A549 (cell line): ENCODE measurements at regions not wholly inside any gene's neighbourhood (a gene's known extent, or its start where the extent isn't known, plus 50 kb on each side); places are given as distances from the start of the nearest gene placed in this dataset.

Source experiments
- ATAC-seq, 2 experiments: fragments of 200-7000 bp in 1 of 2; fragments of >200 bp in 1 of 2; cut with Nextera tagmentation in 1 of 2; cut with Tn5 transposase in 1 of 2; 3 replicates each; pipeline versions ENCODE4 v1.8.0 to v1.9.1; 2018 to 2020; ENCODE audit warnings: mild to moderate bottlenecking in 1 of 2, moderate library complexity in 1 of 2
- CTCF ChIA-PET: fragments of 300-600 bp; sonication (Branson Sonifier 250); formaldehyde crosslinking; extraction: SDS; loops from one replicate; lab custom pipeline; 2021; ENCODE audit warnings: antibody characterized with exemption, inconsistent platforms; lab: Yijun Ruan, JAX
- POLR2A ChIA-PET: fragments of 350-600 bp; formaldehyde crosslinking; extraction: SDS; loops from one replicate; lab custom pipeline; 2021; ENCODE audit warnings: antibody characterized with exemption, inconsistent platforms; lab: Yijun Ruan, JAX
- DNase-seq, 2 experiments: peaks; one replicate each; pipeline versions ENCODE4 v3.0.0 to v3.0.0-alpha.2; 2011 to 2016; ENCODE audit warnings: low read depth in 1 of 2, low spot score in 1 of 2
- FAIRE-seq: peaks from 2 replicates; lab custom pipeline; 2011; peaks lifted over from hg19 to GRCh38; lab: Jason Lieb, UNC
- H3K27ac ChIP-seq, 2 experiments: fragments of >200 bp; sonication (Bioruptor Twin); formaldehyde crosslinking; 3 replicates each; pipeline ENCODE4 v1.5.1; 2016 to 2017
- H3K4me1 ChIP-seq: fragments of >200 bp; sonication (Bioruptor Twin); formaldehyde crosslinking; 3 replicates; pipeline ENCODE4 v1.6.1; 2016
- H3K4me2 ChIP-seq: fragments of >200 bp; sonication (Bioruptor Twin); formaldehyde crosslinking; 3 replicates; pipeline ENCODE4 v1.6.1; 2016
- H3K4me3 ChIP-seq: fragments of >200 bp; sonication (Bioruptor Twin); formaldehyde crosslinking; 3 replicates; pipeline ENCODE4 v1.5.1; 2016
- H3K9me3 ChIP-seq: fragments of >200 bp; sonication (Bioruptor Twin); formaldehyde crosslinking; 3 replicates; pipeline ENCODE4 v1.6.1; 2016
- CEBPB ChIP-seq, 2 experiments: fragments of >200 bp in 1 of 2; sonication (Bioruptor Twin) in 1 of 2; formaldehyde crosslinking in 1 of 2; IDR thresholded peaks; 2 replicates each; pipeline ENCODE4 v1.6.1; 2012 to 2016
- EHMT2 ChIP-seq: fragments of 200-600 bp; sonication (generic); IDR thresholded peaks from 2 replicates; pipeline ENCODE4 v1.6.1; 2016; ENCODE audit warnings: antibody characterized with exemption, low read depth, mild to moderate bottlenecking, moderate library complexity
- EP300 ChIP-seq, 2 experiments: fragments of >200 bp; sonication (Bioruptor Twin); formaldehyde crosslinking; IDR thresholded peaks; 2 replicates in 1 of 2; 3 replicates in 1 of 2; pipeline ENCODE4 v1.6.1; 2016 to 2017
- ESRRA ChIP-seq: fragments of 150-350 bp; IDR thresholded peaks from 2 replicates; pipeline ENCODE4 v1.6.1; 2014; ENCODE audit warnings: mild to moderate bottlenecking, low read length, borderline replicate concordance
- FOSB ChIP-seq: fragments of 250-450 bp; sonication (Bioruptor Pico); IDR thresholded peaks from 2 replicates; pipeline ENCODE4 v1.5.0; 2020; ENCODE audit warnings: mild to moderate bottlenecking, moderate library complexity
- FOSL2 ChIP-seq, 2 experiments: fragments of 450-650 bp in 1 of 2; fragments of >200 bp in 1 of 2; sonication (Bioruptor Twin) in 1 of 2; formaldehyde crosslinking; IDR thresholded peaks; 2 replicates each; pipeline versions ENCODE4 v1.5.0 to v1.6.1; 2016 to 2020; ENCODE audit warnings: mild to moderate bottlenecking in 1 of 2, moderate library complexity in 1 of 2
- GATA3 ChIP-seq: IDR thresholded peaks from 2 replicates; pipeline ENCODE4 v1.6.1; 2012; ENCODE audit warnings: borderline replicate concordance
- HEYL ChIP-seq: fragments of 250-450 bp; sonication (Bioruptor Pico); IDR thresholded peaks from 2 replicates; pipeline ENCODE4 v1.8.0; 2021; ENCODE audit warnings: mild to moderate bottlenecking, moderate library complexity
- HOXB13 ChIP-seq: fragments of 250-450 bp; sonication (Bioruptor Pico); IDR thresholded peaks from 2 replicates; pipeline ENCODE4 v1.5.0; 2020; ENCODE audit warnings: low read depth, mild to moderate bottlenecking, moderate library complexity
- HOXB5 ChIP-seq: fragments of 250-450 bp; sonication (Bioruptor Pico); IDR thresholded peaks from 2 replicates; pipeline ENCODE4 v1.5.0; 2020; ENCODE audit warnings: mild to moderate bottlenecking, moderate library complexity
- JUNB ChIP-seq: fragments of >200 bp; sonication (Bioruptor Twin); formaldehyde crosslinking; IDR thresholded peaks from 2 replicates; pipeline ENCODE4 v1.6.1; 2016
- KDM1A ChIP-seq: fragments of 200-600 bp; sonication (generic); IDR thresholded peaks from 2 replicates; pipeline ENCODE4 v1.6.1; 2016; ENCODE audit warnings: low read depth, mild to moderate bottlenecking
- NPAS2 ChIP-seq: fragments of 250-450 bp; sonication (Bioruptor Pico); IDR thresholded peaks from 2 replicates; pipeline ENCODE4 v1.8.0; 2022; ENCODE audit warnings: mild to moderate bottlenecking, moderate library complexity, borderline replicate concordance
- NR3C1 ChIP-seq: fragments of >200 bp; sonication (Bioruptor Twin); formaldehyde crosslinking; IDR thresholded peaks from 3 replicates; pipeline ENCODE4 v1.6.1; 2017
- POLR2AphosphoS2 ChIP-seq: conservative IDR thresholded peaks from 2 replicates; pipeline ENCODE4 v1.6.1; 2012; ENCODE audit warnings: low read length, improper control_type of control experiment, inconsistent platforms
- RAD21 ChIP-seq, 2 experiments: fragments of >200 bp in 1 of 2; sonication (Bioruptor Twin) in 1 of 2; formaldehyde crosslinking in 1 of 2; IDR thresholded peaks in 1 of 2; conservative IDR thresholded peaks in 1 of 2; 2 replicates in 1 of 2; 3 replicates in 1 of 2; pipeline ENCODE4 v1.6.1; 2012 to 2018; ENCODE audit warnings: inconsistent platforms in 1 of 2
- RARB ChIP-seq: fragments of 250-450 bp; sonication (Bioruptor Pico); IDR thresholded peaks from 2 replicates; pipeline ENCODE4 v1.8.0; 2021; ENCODE audit warnings: mild to moderate bottlenecking, moderate library complexity
- SMC3 ChIP-seq: fragments of >200 bp; sonication (Bioruptor Twin); formaldehyde crosslinking; IDR thresholded peaks from 3 replicates; pipeline ENCODE4 v1.6.1; 2018; ENCODE audit warnings: inconsistent platforms
- SREBF2 ChIP-seq: fragments of 450-650 bp; IDR thresholded peaks from 2 replicates; pipeline ENCODE4 v1.6.1; 2014; ENCODE audit warnings: mild to moderate bottlenecking, moderate library complexity
- TP53 ChIP-seq: fragments of 250-450 bp; sonication (Bioruptor Pico); IDR thresholded peaks from 2 replicates; pipeline ENCODE4 v1.5.0; 2021; ENCODE audit warnings: mild to moderate bottlenecking, moderate library complexity
- ZFP36 ChIP-seq: fragments of 450-650 bp; IDR thresholded peaks from 2 replicates; pipeline ENCODE4 v1.6.1; 2014; ENCODE audit warnings: borderline replicate concordance; ENCODE audit not compliant: partially characterized antibody
- ZSCAN20 ChIP-seq: fragments of 250-450 bp; sonication (Bioruptor Pico); IDR thresholded peaks from 2 replicates; pipeline ENCODE4 v1.8.0; 2022; ENCODE audit warnings: mild to moderate bottlenecking, moderate library complexity
- WGBS: methylation state at CpG from one replicate; pipeline ENCODE4 v1.1.6; 2017; ENCODE audit errors: missing lambda C conversion rate; 5-methylcytosine and 5-hydroxymethylcytosine counted together
- TF ChIP-seq, protein P1 (sequence below): fragments of 450-650 bp; IDR thresholded peaks from 2 replicates; pipeline ENCODE4 v1.6.1; 2014; ENCODE audit warnings: antibody characterized with exemption
- TF ChIP-seq, protein P2 (sequence below): IDR thresholded peaks from 2 replicates; pipeline ENCODE4 v1.6.1; 2012
- TF ChIP-seq, protein P3 (sequence below): fragments of >200 bp; sonication (Bioruptor Twin); formaldehyde crosslinking; IDR thresholded peaks from 3 replicates; pipeline ENCODE4 v1.6.1; 2016
- TF ChIP-seq, protein P4 (sequence below): IDR thresholded peaks from 2 replicates; pipeline ENCODE4 v1.6.1; 2012
- TF ChIP-seq, protein P5 (sequence below): fragments of 150-350 bp; IDR thresholded peaks from 2 replicates; pipeline ENCODE4 v1.6.1; 2014; ENCODE audit warnings: low read depth, mild to moderate bottlenecking, low read length
- TF ChIP-seq, protein P6 (sequence below): fragments of 250-450 bp; sonication (Bioruptor Pico); IDR thresholded peaks from 2 replicates; pipeline ENCODE4 v1.5.0; 2020; ENCODE audit warnings: low read depth, mild to moderate bottlenecking, moderate library complexity

DNA sequence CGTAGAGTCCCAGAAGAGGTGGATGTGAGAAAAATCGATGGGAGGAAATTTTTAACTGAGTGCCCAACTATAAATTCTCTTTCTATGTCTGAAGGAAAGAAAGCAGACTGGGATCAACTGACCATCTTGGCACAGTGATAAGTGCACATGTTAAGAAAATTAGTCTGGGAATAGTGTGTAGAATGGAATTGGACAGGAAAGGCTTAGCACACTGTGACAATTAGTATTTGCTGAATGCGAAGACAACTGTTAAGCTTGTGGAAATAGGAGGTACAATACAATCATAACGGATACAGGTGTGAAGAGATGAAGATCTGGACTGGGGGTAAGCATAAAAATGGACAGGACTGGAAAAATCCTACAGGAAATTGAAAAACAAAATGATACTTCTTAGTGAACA, 114.3 kb downstream of the FAM50B start (continued):
- TF ChIP-seq, protein P1, sequence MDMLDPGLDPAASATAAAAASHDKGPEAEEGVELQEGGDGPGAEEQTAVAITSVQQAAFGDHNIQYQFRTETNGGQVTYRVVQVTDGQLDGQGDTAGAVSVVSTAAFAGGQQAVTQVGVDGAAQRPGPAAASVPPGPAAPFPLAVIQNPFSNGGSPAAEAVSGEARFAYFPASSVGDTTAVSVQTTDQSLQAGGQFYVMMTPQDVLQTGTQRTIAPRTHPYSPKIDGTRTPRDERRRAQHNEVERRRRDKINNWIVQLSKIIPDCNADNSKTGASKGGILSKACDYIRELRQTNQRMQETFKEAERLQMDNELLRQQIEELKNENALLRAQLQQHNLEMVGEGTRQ = no peak
- TF ChIP-seq HEYL (CRISPR knock-in tag) = no peak
- TF ChIP-seq, protein P2, sequence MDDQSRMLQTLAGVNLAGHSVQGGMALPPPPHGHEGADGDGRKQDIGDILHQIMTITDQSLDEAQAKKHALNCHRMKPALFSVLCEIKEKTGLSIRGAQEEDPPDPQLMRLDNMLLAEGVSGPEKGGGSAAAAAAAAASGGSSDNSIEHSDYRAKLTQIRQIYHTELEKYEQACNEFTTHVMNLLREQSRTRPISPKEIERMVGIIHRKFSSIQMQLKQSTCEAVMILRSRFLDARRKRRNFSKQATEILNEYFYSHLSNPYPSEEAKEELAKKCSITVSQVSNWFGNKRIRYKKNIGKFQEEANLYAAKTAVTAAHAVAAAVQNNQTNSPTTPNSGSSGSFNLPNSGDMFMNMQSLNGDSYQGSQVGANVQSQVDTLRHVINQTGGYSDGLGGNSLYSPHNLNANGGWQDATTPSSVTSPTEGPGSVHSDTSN = no peak
- no peak for TF ChIP-seq RARB (CRISPR knock-in tag)

DNA sequence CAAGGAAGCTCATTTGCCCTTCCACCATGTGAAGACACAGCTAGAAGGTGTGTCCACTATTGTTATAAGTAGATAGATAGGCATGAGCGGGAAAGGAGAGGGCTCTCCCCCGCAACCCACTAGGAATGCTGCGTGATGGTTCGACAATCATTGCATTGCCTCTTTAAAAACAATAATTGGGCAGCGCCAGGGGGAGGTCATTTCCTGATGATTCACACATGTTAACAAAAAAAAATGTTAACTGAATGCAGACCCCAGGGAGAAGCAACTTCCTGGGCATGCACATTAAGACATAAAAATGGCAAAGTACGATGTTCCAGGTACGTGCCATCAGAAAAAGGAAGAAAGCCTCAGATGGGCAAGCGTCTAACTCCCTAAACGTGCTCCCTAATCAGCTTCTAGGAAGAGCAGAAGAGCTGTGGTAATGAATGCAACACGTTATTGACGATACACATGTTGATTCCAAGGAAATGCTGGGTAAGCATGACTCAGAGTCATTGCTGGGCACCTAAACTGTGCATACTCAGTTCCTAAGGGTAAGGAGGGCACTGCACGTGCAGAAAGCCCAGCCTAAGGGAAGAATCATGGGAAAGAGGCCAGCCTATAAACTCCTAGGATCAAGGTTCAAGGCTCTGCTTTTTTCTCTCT, 113.7 kb downstream of the FAM217A start:
- no peaks in the 10 kb centered on the region for H3K9me3 ChIP-seq
- TF ChIP-seq EHMT2 = no peak
- no peak for TF ChIP-seq FOSL2 (IDR thresholded peaks at IDR 0.05)
- TF ChIP-seq FOSL2 (CRISPR knock-in tag; IDR thresholded peaks at IDR 0.05) = no peak
- no peak for TF ChIP-seq POLR2AphosphoS2
- no peak for TF ChIP-seq NPAS2 (CRISPR knock-in tag)
- TF ChIP-seq CEBPB (IDR thresholded peaks at IDR 0.05) = no peak
- no peak for TF ChIP-seq SMC3
- TF ChIP-seq JUNB = no peak
- no peak for TF ChIP-seq ZSCAN20 (CRISPR knock-in tag)
- TF ChIP-seq ESRRA = no peak
- TF ChIP-seq, protein P3, sequence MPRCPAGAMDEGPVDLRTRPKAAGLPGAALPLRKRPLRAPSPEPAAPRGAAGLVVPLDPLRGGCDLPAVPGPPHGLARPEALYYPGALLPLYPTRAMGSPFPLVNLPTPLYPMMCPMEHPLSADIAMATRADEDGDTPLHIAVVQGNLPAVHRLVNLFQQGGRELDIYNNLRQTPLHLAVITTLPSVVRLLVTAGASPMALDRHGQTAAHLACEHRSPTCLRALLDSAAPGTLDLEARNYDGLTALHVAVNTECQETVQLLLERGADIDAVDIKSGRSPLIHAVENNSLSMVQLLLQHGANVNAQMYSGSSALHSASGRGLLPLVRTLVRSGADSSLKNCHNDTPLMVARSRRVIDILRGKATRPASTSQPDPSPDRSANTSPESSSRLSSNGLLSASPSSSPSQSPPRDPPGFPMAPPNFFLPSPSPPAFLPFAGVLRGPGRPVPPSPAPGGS = no peak
- TF ChIP-seq EP300 (IDR thresholded peaks at IDR 0.05) = no peak
- TF ChIP-seq KDM1A = no peak
- ChIA-PET POLR2A (no interaction called here), CTCF (interaction anchor here (0.7 to 1.7 kb wide), 2 partner anchors 13 to 25 kb away, joined by 3 to 6 read pairs; no protein-coding TSS in a partner anchor)
- DNase-seq = no peak
- no peak overlapping the region for H3K4me2 ChIP-seq
- peaks cover 8% of the 10 kb centered on the region; the same call in 2 of the 3 replicates for H3K4me1 ChIP-seq
- ATAC-seq = no peak
- H3K27ac ChIP-seq = no peak overlapping the region
- no peak overlapping the region for H3K4me3 ChIP-seq
- no peak for FAIRE-seq
- WGBS = 75% methylated on average over 12 of the region's 12 CpGs

DNA sequence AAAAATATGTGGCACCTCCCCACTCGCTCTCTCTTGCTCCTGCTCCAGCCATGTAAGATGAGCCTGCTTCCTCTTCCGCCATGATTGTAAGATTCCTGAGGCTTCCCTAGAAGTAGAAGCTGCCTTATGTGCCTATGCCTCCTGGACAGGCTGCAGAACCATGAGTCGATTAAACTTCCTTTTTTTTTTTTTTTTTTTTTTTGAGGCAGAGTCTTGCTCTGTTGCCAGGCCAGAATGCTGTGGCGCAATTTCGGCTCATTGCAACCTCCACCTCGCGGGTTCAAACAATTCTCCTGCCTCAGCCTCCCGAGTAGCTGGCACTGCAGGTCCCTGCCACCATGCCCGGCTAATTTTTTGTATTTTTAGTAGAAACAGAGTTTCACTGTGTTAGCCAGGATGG, 112.5 kb downstream of the FAM217A start:
- Histone ChIP-seq H3K4me1 (peaks cover 8% of the 10 kb centered on the region; the same call in 2 of the 3 replicates), H3K4me3 (no peak overlapping the region), H3K4me2 (no peak overlapping the region), H3K9me3 (no peaks in the 10 kb centered on the region), H3K27ac (no peak overlapping the region)
- ChIA-PET POLR2A (no interaction called here), CTCF (interaction anchor here (1.9 kb wide), 1 partner anchor 12 kb away, joined by 5 read pairs; no protein-coding TSS in a partner anchor)
- no peak for ATAC-seq
- FAIRE-seq = no peak
- no peak for TF ChIP-seq HOXB13 (CRISPR knock-in tag)
- no peak for DNase-seq
- WGBS = 89% methylated on average over 9 of the region's 9 CpGs

DNA sequence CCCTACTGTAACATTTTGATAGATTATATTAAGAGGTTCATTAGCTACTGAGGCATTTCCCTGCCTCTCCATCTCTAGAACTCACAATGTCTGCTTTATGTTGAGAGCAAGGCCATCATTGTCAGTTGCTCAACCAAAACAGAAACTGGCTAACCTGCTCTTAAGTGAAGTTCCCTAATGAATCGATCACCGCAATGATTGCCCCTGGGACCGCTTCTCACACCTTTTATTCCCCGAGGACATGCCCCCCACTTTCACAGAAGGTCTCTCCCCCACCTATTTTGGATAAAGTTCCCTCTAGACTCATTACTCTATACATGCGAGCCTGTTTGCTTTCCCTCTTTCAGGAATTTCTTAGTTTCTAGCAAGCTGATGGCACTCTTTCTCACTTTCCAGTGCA, 108.8 kb downstream of the FAM217A start:
- CTCF ChIA-PET = interaction anchor here (1.5 to 1.7 kb wide), 2 partner anchors 8 to 221 kb away, joined by 3 to 9 read pairs; no protein-coding TSS in a partner anchor
- WGBS = 86% methylated on average over 5 of the region's 5 CpGs
- TF ChIP-seq, protein P4, sequence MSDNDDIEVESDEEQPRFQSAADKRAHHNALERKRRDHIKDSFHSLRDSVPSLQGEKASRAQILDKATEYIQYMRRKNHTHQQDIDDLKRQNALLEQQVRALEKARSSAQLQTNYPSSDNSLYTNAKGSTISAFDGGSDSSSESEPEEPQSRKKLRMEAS = no peak
- TF ChIP-seq NR3C1 (no peak), TP53 (CRISPR knock-in tag) (no peak), GATA3 (no peak), RAD21 (conservative IDR thresholded peaks at IDR 0.05 in 1 of 2, IDR thresholded peaks at IDR 0.05 in 1 of 2) (no peak), EHMT2 (no peak), HOXB5 (no peak), SMC3 (no peak), FOSB (CRISPR knock-in tag) (no peak), ZFP36 (no peak), EP300 (IDR thresholded peaks at IDR 0.05) (no peak), SREBF2 (no peak), HOXB13 (CRISPR knock-in tag) (no peak)
- TF ChIP-seq, protein P5, sequence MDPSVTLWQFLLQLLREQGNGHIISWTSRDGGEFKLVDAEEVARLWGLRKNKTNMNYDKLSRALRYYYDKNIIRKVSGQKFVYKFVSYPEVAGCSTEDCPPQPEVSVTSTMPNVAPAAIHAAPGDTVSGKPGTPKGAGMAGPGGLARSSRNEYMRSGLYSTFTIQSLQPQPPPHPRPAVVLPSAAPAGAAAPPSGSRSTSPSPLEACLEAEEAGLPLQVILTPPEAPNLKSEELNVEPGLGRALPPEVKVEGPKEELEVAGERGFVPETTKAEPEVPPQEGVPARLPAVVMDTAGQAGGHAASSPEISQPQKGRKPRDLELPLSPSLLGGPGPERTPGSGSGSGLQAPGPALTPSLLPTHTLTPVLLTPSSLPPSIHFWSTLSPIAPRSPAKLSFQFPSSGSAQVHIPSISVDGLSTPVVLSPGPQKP = no peak
- TF ChIP-seq, protein P6, sequence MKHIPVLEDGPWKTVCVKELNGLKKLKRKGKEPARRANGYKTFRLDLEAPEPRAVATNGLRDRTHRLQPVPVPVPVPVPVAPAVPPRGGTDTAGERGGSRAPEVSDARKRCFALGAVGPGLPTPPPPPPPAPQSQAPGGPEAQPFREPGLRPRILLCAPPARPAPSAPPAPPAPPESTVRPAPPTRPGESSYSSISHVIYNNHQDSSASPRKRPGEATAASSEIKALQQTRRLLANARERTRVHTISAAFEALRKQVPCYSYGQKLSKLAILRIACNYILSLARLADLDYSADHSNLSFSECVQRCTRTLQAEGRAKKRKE (CRISPR knock-in tag) = no peak

More for the DNA sequence above, 108.8 kb downstream of the FAM217A start:
- no peak overlapping the region for H3K4me2 ChIP-seq
- no peak for FAIRE-seq
- ATAC-seq = no peak
- DNase-seq = no peak
- H3K4me3 ChIP-seq = no peak overlapping the region
- no peaks in the 10 kb centered on the region for H3K9me3 ChIP-seq
- POLR2A ChIA-PET = no interaction called here
- H3K4me1 ChIP-seq = no peaks in the 10 kb centered on the region
- no peak overlapping the region for H3K27ac ChIP-seq
